ENCODE measurements at regions not wholly inside any gene's neighbourhood (a gene's known extent, or its start where the extent isn't known, plus 50 kb on each side); places are given as distances from the start of the nearest gene placed in this dataset.
"Not testable (repeated sequence)": the region's sequence is repeated elsewhere in the genome, so short reads cannot be mapped to it uniquely, and the experiment has no call there.

- no peak for DNase-seq
Measured at GRCh38 chr5:106780355-106780754, 890.4 kb downstream of the EFNA5 start.

GRCh38 chr5:106776515-106776914 is 894.2 kb downstream of the EFNA5 start:
- not testable (repeated sequence) for DNase-seq

- DNase-seq, result no peak
Measured at GRCh38 chr5:106768392-106768791, 902.3 kb downstream of the EFNA5 start.

- DNase-seq, result no peak
Measured at GRCh38 chr5:106766916-106767315, 903.8 kb downstream of the EFNA5 start.

GRCh38 chr5:106759581-106759980 is 911.2 kb downstream of the EFNA5 start:
- DNase-seq, result no peak

GRCh38 chr5:106759152-106759551 is 911.6 kb downstream of the EFNA5 start:
- DNase-seq, result no peak

- DNase-seq, result no peak
Measured at GRCh38 chr5:106757672-106758071, 913.1 kb downstream of the EFNA5 start.

GRCh38 chr5:106755789-106756188 is 914.9 kb downstream of the EFNA5 start:
- no peak for DNase-seq

GRCh38 chr5:106755066-106755465 is 915.7 kb downstream of the EFNA5 start:
- no peak for DNase-seq

GRCh38 chr5:106749826-106750225 is 920.9 kb downstream of the EFNA5 start:
- DNase-seq, result no peak

- no peak for DNase-seq
Measured at GRCh38 chr5:106739127-106739526, 931.6 kb downstream of the EFNA5 start.

GRCh38 chr5:106737111-106737510 is 933.6 kb downstream of the EFNA5 start:
- DNase-seq, result no peak

GRCh38 chr5:106732624-106733023 is 938.1 kb downstream of the EFNA5 start:
- no peak for DNase-seq

- DNase-seq, result no peak
Measured at GRCh38 chr5:106730912-106731311, 939.8 kb downstream of the EFNA5 start.

GRCh38 chr5:106730506-106730905 is 940.2 kb downstream of the EFNA5 start:
- no peak for DNase-seq

GRCh38 chr5:106728208-106728607 is 942.5 kb downstream of the EFNA5 start:
- DNase-seq, result no peak

GRCh38 chr5:106727071-106727470 is 943.7 kb downstream of the EFNA5 start:
- DNase-seq, result no peak

GRCh38 chr5:106720367-106720766 is 950.4 kb downstream of the EFNA5 start:
- DNase-seq, result no peak

- no peak for DNase-seq
Measured at GRCh38 chr5:106699796-106700195, 970.9 kb downstream of the EFNA5 start.

- no peak for DNase-seq
Measured at GRCh38 chr5:106699198-106699597, 971.5 kb downstream of the EFNA5 start.

- DNase-seq, result no peak
Measured at GRCh38 chr5:106698169-106698568, 972.6 kb downstream of the EFNA5 start.

- DNase-seq, result no peak
Measured at GRCh38 chr5:106691701-106692100, 979.0 kb downstream of the EFNA5 start.

- DNase-seq, result no peak
Measured at GRCh38 chr5:106690585-106690984, 980.2 kb downstream of the EFNA5 start.

GRCh38 chr5:106680330-106680729 is 990.4 kb downstream of the EFNA5 start:
- DNase-seq, result no peak

- DNase-seq, result no peak
Measured at GRCh38 chr5:106677057-106677456, 993.7 kb downstream of the EFNA5 start.

GRCh38 chr5:106675687-106676086 is 995.0 kb downstream of the EFNA5 start:
- DNase-seq, result no peak

All from activated CD4-positive, CD25-positive, alpha-beta regulatory T cell treated with anti-CD3 and anti-CD28 coated beads, Interleukin-2, amount 50 U/mL, for 72 hours (primary cell).